ENCODE measurements at regions not wholly inside any gene's neighbourhood (a gene's known extent, or its start where the extent isn't known, plus 50 kb on each side); places are given as distances from the start of the nearest gene placed in this dataset.
"Not testable (repeated sequence)": the region's sequence is repeated elsewhere in the genome, so short reads cannot be mapped to it uniquely, and the experiment has no call there.

DNA sequence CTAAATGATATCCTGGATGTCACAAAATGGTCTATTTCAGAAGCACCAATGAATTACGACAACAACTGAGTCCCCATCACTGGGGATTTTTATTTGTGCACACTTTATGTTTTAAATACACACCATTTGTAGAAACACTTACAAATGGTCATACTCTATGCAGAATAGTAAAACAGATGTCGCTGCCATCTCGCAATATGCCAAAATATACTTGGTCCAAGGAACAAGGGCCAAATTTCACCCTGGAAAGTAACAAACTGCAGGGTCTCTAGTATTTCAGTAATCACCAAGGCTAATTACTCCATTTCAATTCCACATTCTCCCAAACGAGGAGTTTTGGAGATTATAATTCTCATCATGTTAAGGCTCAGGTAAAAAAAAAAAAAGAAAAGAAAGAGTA is 215.2 kb downstream of the LMBRD1 start:
- no peak overlapping the region for H2AFZ ChIP-seq (ENCODE audit: low read length, unreplicated experiment)
- H3K27ac ChIP-seq (ENCODE audit: low read depth, low read length) = no peak overlapping the region
- H3K4me1 ChIP-seq (ENCODE audit: control insufficient read depth, insufficient read depth, low read length, unreplicated experiment) = no peaks in the 10 kb centered on the region
- H3K36me3 ChIP-seq (ENCODE audit: insufficient read depth, low read length) = no peaks in the 10 kb centered on the region
- H3K27me3 ChIP-seq (ENCODE audit: insufficient read depth, low read length) = no peaks in the 10 kb centered on the region; the same call in 1 of the 2 replicates
- H3K4me3 ChIP-seq (ENCODE audit: low read depth, low read length) = no peak overlapping the region
- H3K79me2 ChIP-seq (ENCODE audit: control insufficient read depth, insufficient read depth, low read length, unreplicated experiment) = no peaks in the 10 kb centered on the region

DNA sequence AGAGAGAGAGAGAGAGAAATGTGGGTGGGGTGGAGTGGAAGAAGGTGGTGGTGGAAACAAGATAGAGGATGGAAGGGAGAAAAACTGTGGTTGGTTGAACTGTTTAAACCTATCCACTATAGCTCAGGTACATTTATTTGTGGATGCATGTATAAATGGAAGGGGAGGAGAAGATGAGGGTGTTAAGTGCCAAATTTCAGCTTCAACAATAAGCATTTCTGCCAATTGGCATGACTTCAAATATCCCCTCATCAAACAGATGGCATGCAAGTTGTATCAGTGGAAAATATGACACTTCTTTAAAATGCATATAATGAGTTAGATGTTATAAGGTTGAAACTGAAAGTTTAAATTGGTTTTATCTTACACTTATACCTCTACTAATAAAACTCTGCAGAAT is 216.1 kb downstream of the LMBRD1 start:
- no peak overlapping the region for H3K27ac ChIP-seq (ENCODE audit: low read depth, low read length)

DNA sequence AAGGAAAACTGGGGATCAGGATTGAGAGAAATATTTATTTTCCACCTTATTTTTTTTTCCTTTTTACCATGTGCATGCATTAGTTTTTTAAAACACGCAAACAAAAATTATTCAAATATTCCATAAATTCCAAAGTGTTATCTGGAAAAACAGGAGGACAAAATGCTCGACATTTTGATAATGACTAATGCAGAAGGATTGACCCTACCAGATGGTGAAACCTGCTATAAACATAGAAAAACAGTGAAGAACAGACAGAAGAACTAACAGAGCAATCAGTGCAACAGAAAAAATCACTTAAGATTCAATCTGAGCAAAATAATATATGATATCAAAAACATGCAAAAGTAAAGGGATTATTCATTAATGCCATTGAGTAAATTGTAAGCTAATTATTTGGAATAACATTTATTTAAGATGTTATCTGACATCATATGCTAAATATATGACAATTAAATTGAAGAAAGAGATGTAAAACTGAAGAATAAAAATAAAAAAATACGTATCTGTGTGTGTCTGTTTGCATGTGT is 218.4 kb downstream of the LMBRD1 start:
- Histone ChIP-seq H2AFZ (ENCODE audit: low read length, unreplicated experiment) (no peak overlapping the region), H3K4me3 (ENCODE audit: low read depth, low read length) (no peak overlapping the region)

More for the DNA sequence above, 216.1 kb downstream of the LMBRD1 start:
- Histone ChIP-seq H3K36me3 (ENCODE audit: insufficient read depth, low read length) (no peaks in the 10 kb centered on the region), H3K27me3 (ENCODE audit: insufficient read depth, low read length) (no peaks in the 10 kb centered on the region; the same call in 1 of the 2 replicates), H3K79me2 (ENCODE audit: control insufficient read depth, insufficient read depth, low read length, unreplicated experiment) (no peaks in the 10 kb centered on the region), H3K4me1 (ENCODE audit: control insufficient read depth, insufficient read depth, low read length, unreplicated experiment) (no peaks in the 10 kb centered on the region), H3K4me3 (ENCODE audit: low read depth, low read length) (no peak overlapping the region), H2AFZ (ENCODE audit: low read length, unreplicated experiment) (no peak overlapping the region)

DNA sequence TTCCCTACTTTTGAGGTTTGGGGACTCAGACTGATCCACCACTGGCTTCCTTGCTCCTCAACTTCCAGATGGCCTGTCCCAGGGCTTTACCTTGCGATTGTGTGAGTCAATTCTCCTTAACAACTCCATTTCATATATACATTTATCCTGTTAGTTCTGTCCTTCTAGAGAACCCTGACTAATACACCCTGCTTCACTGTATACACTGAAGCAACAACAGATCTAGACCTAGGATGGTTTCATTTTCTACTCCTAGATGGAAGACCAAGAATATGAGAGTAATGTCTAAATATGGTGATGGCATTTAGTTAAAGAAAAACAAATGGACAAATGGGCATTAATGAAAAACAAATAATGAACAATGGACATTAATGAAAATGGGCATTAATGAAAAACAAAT is 225.6 kb downstream of the LMBRD1 start:
- Histone ChIP-seq H3K27me3 (ENCODE audit: insufficient read depth, low read length) (no peaks in the 10 kb centered on the region), H2AFZ (ENCODE audit: low read length, unreplicated experiment) (no peak overlapping the region), H3K79me2 (ENCODE audit: control insufficient read depth, insufficient read depth, low read length, unreplicated experiment) (no peaks in the 10 kb centered on the region), H3K36me3 (ENCODE audit: insufficient read depth, low read length) (no peaks in the 10 kb centered on the region), H3K27ac (ENCODE audit: low read depth, low read length) (no peak overlapping the region), H3K4me3 (ENCODE audit: low read depth, low read length) (no peak overlapping the region), H3K4me1 (ENCODE audit: control insufficient read depth, insufficient read depth, low read length, unreplicated experiment) (no peaks in the 10 kb centered on the region)

More for the DNA sequence above, 218.4 kb downstream of the LMBRD1 start:
- Histone ChIP-seq H3K27me3 (ENCODE audit: insufficient read depth, low read length) (no peaks in the 10 kb centered on the region; the same call in 1 of the 2 replicates), H3K36me3 (ENCODE audit: insufficient read depth, low read length) (no peaks in the 10 kb centered on the region), H3K27ac (ENCODE audit: low read depth, low read length) (no peak overlapping the region), H3K4me1 (ENCODE audit: control insufficient read depth, insufficient read depth, low read length, unreplicated experiment) (no peaks in the 10 kb centered on the region), H3K79me2 (ENCODE audit: control insufficient read depth, insufficient read depth, low read length, unreplicated experiment) (no peaks in the 10 kb centered on the region)

DNA sequence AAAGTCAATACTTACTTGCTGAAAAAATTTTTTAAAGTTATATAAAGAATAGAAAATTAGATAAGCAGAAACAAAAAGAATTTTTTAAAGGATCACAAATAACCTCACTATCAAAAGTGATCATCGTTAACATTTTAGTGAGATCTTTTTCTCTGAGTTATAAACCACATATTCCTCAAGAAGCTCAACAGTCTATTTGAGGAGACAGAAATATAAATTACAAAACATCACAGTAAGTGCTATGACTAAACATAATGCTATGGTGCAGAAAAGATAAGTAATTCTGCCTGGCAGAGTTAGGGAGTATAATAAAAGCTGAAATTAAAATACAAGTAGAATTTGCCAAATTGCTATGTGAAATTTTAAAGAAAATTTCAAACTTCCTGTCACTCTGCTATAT is 226.7 kb downstream of the LMBRD1 start:
- H3K27me3 ChIP-seq (ENCODE audit: insufficient read depth, low read length) = no peaks in the 10 kb centered on the region
- H3K36me3 ChIP-seq (ENCODE audit: insufficient read depth, low read length) = no peaks in the 10 kb centered on the region
- H3K4me1 ChIP-seq (ENCODE audit: control insufficient read depth, insufficient read depth, low read length, unreplicated experiment) = no peaks in the 10 kb centered on the region
- no peak overlapping the region for H2AFZ ChIP-seq (ENCODE audit: low read length, unreplicated experiment)
- no peaks in the 10 kb centered on the region for H3K79me2 ChIP-seq (ENCODE audit: control insufficient read depth, insufficient read depth, low read length, unreplicated experiment)
- no peak overlapping the region for H3K4me3 ChIP-seq (ENCODE audit: low read depth, low read length)
- no peak overlapping the region for H3K27ac ChIP-seq (ENCODE audit: low read depth, low read length)

DNA sequence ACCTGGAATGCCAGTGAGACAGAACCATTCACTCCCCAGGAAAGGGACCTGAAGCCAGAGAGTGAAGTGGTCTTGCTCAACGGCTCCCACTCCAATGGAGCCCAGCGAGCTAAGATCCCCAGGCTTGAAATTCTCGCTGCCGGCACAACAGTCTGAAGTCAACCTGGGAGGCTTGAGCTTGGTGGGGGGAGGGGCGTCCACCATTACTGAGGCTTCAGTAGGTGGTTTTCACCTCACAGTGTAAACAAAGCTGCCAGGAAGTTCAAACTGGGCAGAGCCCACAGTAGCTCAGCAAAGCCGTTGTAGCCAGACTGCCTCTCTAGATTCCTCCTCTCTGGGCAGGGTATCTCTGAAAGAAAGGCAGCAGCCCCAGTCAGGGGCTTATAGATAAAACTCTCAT is 236.2 kb downstream of the LMBRD1 start:
- H3K4me1 ChIP-seq (ENCODE audit: control insufficient read depth, insufficient read depth, low read length, unreplicated experiment); H2AFZ ChIP-seq (ENCODE audit: low read length, unreplicated experiment); H3K27ac ChIP-seq (ENCODE audit: low read depth, low read length); H3K4me3 ChIP-seq (ENCODE audit: low read depth, low read length); H3K79me2 ChIP-seq (ENCODE audit: control insufficient read depth, insufficient read depth, low read length, unreplicated experiment); H3K27me3 ChIP-seq (ENCODE audit: insufficient read depth, low read length); H3K36me3 ChIP-seq (ENCODE audit: insufficient read depth, low read length): not testable (repeated sequence)

DNA sequence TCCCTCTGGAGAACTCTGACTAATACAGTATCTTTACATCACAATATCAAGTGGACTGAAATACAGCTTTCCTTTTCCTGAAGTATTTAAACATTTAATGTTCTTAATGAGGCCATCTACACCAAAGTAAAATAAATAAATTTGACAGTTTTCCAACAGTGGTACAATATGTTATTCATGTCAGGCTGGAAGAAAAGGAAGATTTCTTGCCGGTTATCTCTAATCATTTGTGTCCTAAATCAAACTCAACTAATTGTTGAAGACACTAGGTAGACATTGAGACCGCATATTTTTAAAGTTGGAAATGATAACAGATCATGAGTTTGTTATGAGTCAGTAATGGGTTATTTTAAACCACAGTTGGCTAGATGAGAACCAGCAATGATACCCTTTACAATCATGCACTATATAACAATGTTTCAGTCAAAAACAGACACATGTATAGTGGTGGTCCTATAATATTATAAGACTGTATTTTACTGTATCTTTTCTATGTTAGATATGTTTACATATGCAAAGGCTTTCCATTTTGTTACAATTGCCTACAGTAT is 241.6 kb downstream of the LMBRD1 start:
- H3K27me3 ChIP-seq (ENCODE audit: insufficient read depth, low read length) = no peaks in the 10 kb centered on the region
- H3K4me1 ChIP-seq (ENCODE audit: control insufficient read depth, insufficient read depth, low read length, unreplicated experiment) = no peaks in the 10 kb centered on the region
- H3K36me3 ChIP-seq (ENCODE audit: insufficient read depth, low read length) = no peaks in the 10 kb centered on the region
- no peaks in the 10 kb centered on the region for H3K79me2 ChIP-seq (ENCODE audit: control insufficient read depth, insufficient read depth, low read length, unreplicated experiment)
- H3K27ac ChIP-seq (ENCODE audit: low read depth, low read length) = no peak overlapping the region
- H3K4me3 ChIP-seq (ENCODE audit: low read depth, low read length) = no peak overlapping the region
- H2AFZ ChIP-seq (ENCODE audit: low read length, unreplicated experiment) = no peak overlapping the region

DNA sequence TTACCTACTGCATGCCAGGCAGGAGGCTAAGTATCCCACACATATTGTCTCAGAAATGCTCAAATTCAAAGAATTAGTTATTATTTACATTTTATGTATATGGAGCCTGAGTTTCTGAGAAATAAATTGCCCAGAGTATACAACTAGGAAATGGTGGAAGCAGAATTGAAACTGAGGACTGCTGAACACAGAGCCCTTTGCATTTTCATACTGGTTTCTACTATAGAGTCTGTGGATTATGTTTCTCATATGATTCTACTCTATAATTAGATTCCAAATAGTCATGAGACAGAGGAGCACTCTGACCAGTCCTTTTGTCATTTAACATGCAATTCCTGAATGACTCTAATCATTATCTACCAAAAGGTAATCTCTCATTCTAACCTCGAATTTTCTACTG is 254.3 kb downstream of the LMBRD1 start:
- H3K79me2 ChIP-seq (ENCODE audit: control insufficient read depth, insufficient read depth, low read length, unreplicated experiment) = no peaks in the 10 kb centered on the region
- H3K4me3 ChIP-seq (ENCODE audit: low read depth, low read length) = no peak overlapping the region
- H3K4me1 ChIP-seq (ENCODE audit: control insufficient read depth, insufficient read depth, low read length, unreplicated experiment) = no peaks in the 10 kb centered on the region
- H3K36me3 ChIP-seq (ENCODE audit: insufficient read depth, low read length) = no peaks in the 10 kb centered on the region
- no peak overlapping the region for H2AFZ ChIP-seq (ENCODE audit: low read length, unreplicated experiment)
- H3K27ac ChIP-seq (ENCODE audit: low read depth, low read length) = no peak overlapping the region
- H3K27me3 ChIP-seq (ENCODE audit: insufficient read depth, low read length) = no peaks in the 10 kb centered on the region

DNA sequence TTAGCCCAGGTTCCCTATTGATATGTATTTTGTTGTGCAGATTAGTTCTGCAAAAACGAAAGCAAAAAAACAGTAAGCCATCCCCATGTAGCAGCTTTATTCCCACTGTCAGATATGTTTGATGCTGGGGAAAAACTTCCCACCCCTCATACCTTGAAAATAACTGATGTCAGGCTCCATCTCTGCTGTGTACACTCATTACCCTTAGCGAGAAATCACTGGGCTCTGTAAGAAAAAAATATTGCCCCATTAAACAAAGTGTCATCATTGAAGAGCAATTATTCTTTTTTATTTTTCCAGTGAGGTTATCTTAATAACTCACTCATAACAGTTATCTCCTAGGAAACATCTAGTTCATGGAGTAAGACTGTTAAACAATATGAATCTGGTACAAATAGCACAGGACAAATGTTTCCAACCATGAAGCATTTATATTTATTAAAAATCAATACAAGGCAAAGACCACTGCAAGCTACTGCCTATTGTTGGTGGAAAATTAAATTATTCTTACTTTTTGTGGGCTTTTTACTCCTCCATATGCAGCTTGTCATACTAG is 268.8 kb downstream of the LMBRD1 start:
- H3K27ac ChIP-seq (ENCODE audit: low read depth, low read length) = no peak overlapping the region
- no peaks in the 10 kb centered on the region for H3K79me2 ChIP-seq (ENCODE audit: control insufficient read depth, insufficient read depth, low read length, unreplicated experiment)
- H3K27me3 ChIP-seq (ENCODE audit: insufficient read depth, low read length) = no peaks in the 10 kb centered on the region
- H3K36me3 ChIP-seq (ENCODE audit: insufficient read depth, low read length) = no peaks in the 10 kb centered on the region
- no peak overlapping the region for H2AFZ ChIP-seq (ENCODE audit: low read length, unreplicated experiment)
- no peaks in the 10 kb centered on the region for H3K4me1 ChIP-seq (ENCODE audit: control insufficient read depth, insufficient read depth, low read length, unreplicated experiment)
- no peak overlapping the region for H3K4me3 ChIP-seq (ENCODE audit: low read depth, low read length)

DNA sequence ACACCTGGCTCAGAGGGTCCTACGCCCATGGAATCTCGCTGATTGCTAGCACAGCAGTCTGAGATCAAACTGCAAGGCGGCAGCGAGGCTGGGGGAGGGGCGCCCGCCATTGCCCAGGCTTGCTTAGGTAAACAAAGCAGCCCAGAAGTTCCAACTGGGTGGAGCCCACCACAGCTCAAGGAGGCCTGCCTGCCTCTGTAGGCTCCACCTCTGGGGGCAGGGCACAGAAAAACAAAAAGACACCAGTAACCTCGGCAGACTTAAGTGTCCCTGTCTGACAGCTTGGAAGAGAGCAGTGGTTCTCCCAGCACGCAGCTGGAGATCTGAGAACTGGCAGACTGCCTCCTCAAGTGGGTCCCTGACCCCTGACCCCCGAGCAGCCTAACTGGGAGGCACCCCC is 281.3 kb downstream of the LMBRD1 start:
- not testable (repeated sequence) for H3K36me3 ChIP-seq (ENCODE audit: insufficient read depth, low read length); H2AFZ ChIP-seq (ENCODE audit: low read length, unreplicated experiment); H3K4me1 ChIP-seq (ENCODE audit: control insufficient read depth, insufficient read depth, low read length, unreplicated experiment); H3K27ac ChIP-seq (ENCODE audit: low read depth, low read length); H3K4me3 ChIP-seq (ENCODE audit: low read depth, low read length); H3K79me2 ChIP-seq (ENCODE audit: control insufficient read depth, insufficient read depth, low read length, unreplicated experiment); H3K27me3 ChIP-seq (ENCODE audit: insufficient read depth, low read length)

DNA sequence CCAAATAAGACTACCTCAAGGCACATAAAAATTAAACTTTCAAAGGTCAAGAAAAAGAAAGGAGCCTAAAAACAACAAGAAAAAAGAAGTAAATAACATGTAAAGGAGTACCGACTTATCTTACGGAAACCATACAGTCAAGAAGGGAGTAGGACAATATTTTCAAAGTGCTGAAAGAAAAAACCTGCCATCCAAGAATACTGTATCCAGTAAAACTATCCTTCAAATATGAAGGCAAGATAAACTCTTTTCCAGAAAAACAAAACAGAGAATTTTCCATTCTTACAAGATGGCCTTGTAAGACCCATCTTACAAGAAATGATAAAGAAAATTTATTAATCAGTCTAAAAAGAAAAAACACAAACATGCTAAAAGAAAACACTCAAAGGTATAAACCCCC is 302.2 kb downstream of the LMBRD1 start:
- no peak overlapping the region for H3K4me3 ChIP-seq (ENCODE audit: low read depth, low read length)
- no peaks in the 10 kb centered on the region for H3K27me3 ChIP-seq (ENCODE audit: insufficient read depth, low read length)
- H3K4me1 ChIP-seq (ENCODE audit: control insufficient read depth, insufficient read depth, low read length, unreplicated experiment) = no peaks in the 10 kb centered on the region
- no peaks in the 10 kb centered on the region for H3K36me3 ChIP-seq (ENCODE audit: insufficient read depth, low read length)
- H3K79me2 ChIP-seq (ENCODE audit: control insufficient read depth, insufficient read depth, low read length, unreplicated experiment) = no peaks in the 10 kb centered on the region
- no peak overlapping the region for H2AFZ ChIP-seq (ENCODE audit: low read length, unreplicated experiment)
- no peak overlapping the region for H3K27ac ChIP-seq (ENCODE audit: low read depth, low read length)

Measured in ACC112 (cell line).